DND-41 (cell line): ENCODE measurements at regions not wholly inside any gene's neighbourhood (a gene's known extent, or its start where the extent isn't known, plus 50 kb on each side); places are given as distances from the start of the nearest gene placed in this dataset.
"Not testable (repeated sequence)": the region's sequence is repeated elsewhere in the genome, so short reads cannot be mapped to it uniquely, and the experiment has no call there.

ENCODE experiments used
- CTCF ChIP-seq: IDR thresholded peaks from 2 replicates; pipeline ENCODE4 v1.5.1; 2012; ENCODE audit warnings: borderline replicate concordance, low read length, moderate library complexity, mild to moderate bottlenecking; ENCODE audit not compliant: poor library complexity, severe bottlenecking; ENCODE audit errors: extremely low read depth
- EZH2 ChIP-seq: IDR thresholded peaks from 3 replicates; pipeline ENCODE4 v1.6.1; 2012; ENCODE audit warnings: borderline replicate concordance, low read depth, mild to moderate bottlenecking, moderate library complexity, low read length, inconsistent platforms; ENCODE audit not compliant: severe bottlenecking

- TF ChIP-seq CTCF, EZH2: not testable (repeated sequence)
These were observed 839.0 kb downstream of the TMEM121 start for GRCh38 chr14:106365371-106365770.
